ENCODE measurements at regions not wholly inside any gene's neighbourhood (a gene's known extent, or its start where the extent isn't known, plus 50 kb on each side); places are given as distances from the start of the nearest gene placed in this dataset.

GRCh38 chr21:15353546-15353945 is 288.7 kb upstream of the NRIP1 start:
- WGBS, 2 donors = 65 to 69% methylated on average over 1 of the region's 1 CpG
- TF ChIP-seq CTCF (IDR thresholded peaks at IDR 0.05) = no peak

GRCh38 chr21:15354516-15354915 is 289.7 kb upstream of the NRIP1 start:
- intact Hi-C loops (cut with DNase I) = no loop called here

More at GRCh38 chr21:15353546-15353945, 288.7 kb upstream of the NRIP1 start:
- no peak for DNase-seq
- Histone ChIP-seq H3K27ac (no peak overlapping the region), H3K4me3 (no peak overlapping the region), H3K36me3 (no peaks in the 10 kb centered on the region), H3K4me1 (peaks cover 0 to 10% (median 0%) of the 10 kb centered on the region in 9 donors), H3K9me3 (peaks cover 0 to under 1% (median 0%) of the 10 kb centered on the region in 11 donors), H3K27me3 (no peaks in the 10 kb centered on the region)
- ATAC-seq = no peak
- intact Hi-C loops (cut with DNase I) = no loop called here

GRCh38 chr21:15355066-15355465 is 290.3 kb upstream of the NRIP1 start:
- no peak for TF ChIP-seq CTCF (IDR thresholded peaks at IDR 0.05)
- no peaks in the 10 kb centered on the region for H3K36me3 ChIP-seq
- 47% methylated on average over 6 of the region's 6 CpGs for WGBS, 2 donors
- DNase-seq = no peak
- H3K4me3 ChIP-seq = no peak overlapping the region
- no peaks in the 10 kb centered on the region for H3K9me3 ChIP-seq
- no peaks in the 10 kb centered on the region for H3K27me3 ChIP-seq
- ATAC-seq = peak in 1 of 8 donors; percentile 28
- no peak overlapping the region for H3K27ac ChIP-seq
- peaks cover 0 to 10% (median 0%) of the 10 kb centered on the region in 9 donors for H3K4me1 ChIP-seq
- intact Hi-C loops (cut with DNase I) = no loop called here

More at GRCh38 chr21:15354516-15354915, 289.7 kb upstream of the NRIP1 start:
- H3K27ac ChIP-seq = no peak overlapping the region
- no peaks in the 10 kb centered on the region for H3K36me3 ChIP-seq
- 25 to 42% methylated on average over 3 of the region's 3 CpGs for WGBS, 2 donors
- peaks cover 0 to 10% (median 0%) of the 10 kb centered on the region in 9 donors for H3K4me1 ChIP-seq
- no peak for TF ChIP-seq CTCF (IDR thresholded peaks at IDR 0.05)
- ATAC-seq (no peak), DNase-seq (no peak)
- no peaks in the 10 kb centered on the region for H3K9me3 ChIP-seq
- no peak overlapping the region for H3K4me3 ChIP-seq
- no peaks in the 10 kb centered on the region for H3K27me3 ChIP-seq

- intact Hi-C loops (cut with DNase I) = no loop called here
- no peaks in the 10 kb centered on the region for H3K36me3 ChIP-seq
- H3K4me3 ChIP-seq = no peak overlapping the region
- no peak for DNase-seq
- TF ChIP-seq CTCF (IDR thresholded peaks at IDR 0.05) = no peak
- H3K27me3 ChIP-seq = no peaks in the 10 kb centered on the region
- ATAC-seq = no peak
- no peak overlapping the region for H3K27ac ChIP-seq
- peaks cover 0 to 8% (median 0%) of the 10 kb centered on the region in 9 donors for H3K4me1 ChIP-seq
- H3K9me3 ChIP-seq = peaks cover 0 to 12% (median 0%) of the 10 kb centered on the region in 11 donors
- 75 to 88% methylated on average over 4 of the region's 4 CpGs for WGBS, 2 donors
Measured at GRCh38 chr21:15359251-15359650, 294.5 kb upstream of the NRIP1 start.
